DMS79 treated with DMSO at 0.1 percent for 48 hours (cell line): ENCODE measurements at regions not wholly inside any gene's neighbourhood (a gene's known extent, or its start where the extent isn't known, plus 50 kb on each side); places are given as distances from the start of the nearest gene placed in this dataset.
"Not testable (repeated sequence)": the region's sequence is repeated elsewhere in the genome, so short reads cannot be mapped to it uniquely, and the experiment has no call there.

Experiments used
- DNase-seq: peaks from one replicate; lab custom pipeline; 2025; lab: John Stamatoyannopoulos, UW

GRCh38 chr9:101977614-101978210 lies 239.3 kb upstream of the GRIN3A start:
- no peak for DNase-seq

GRCh38 chr9:101970609-101971008 lies 232.2 kb upstream of the GRIN3A start:
- DNase-seq = no peak

GRCh38 chr9:101968392-101968791 lies 229.9 kb upstream of the GRIN3A start:
- DNase-seq = no peak

GRCh38 chr9:101966691-101967090 lies 228.2 kb upstream of the GRIN3A start:
- DNase-seq = no peak

GRCh38 chr9:101957705-101958104 lies 219.3 kb upstream of the GRIN3A start:
- DNase-seq = no peak

- DNase-seq = no peak
Measured at GRCh38 chr9:101951598-101951997, 213.2 kb upstream of the GRIN3A start.

GRCh38 chr9:101931756-101932155 lies 193.3 kb upstream of the GRIN3A start:
- DNase-seq = no peak

- no peak for DNase-seq
Measured at GRCh38 chr9:101930783-101931182, 192.3 kb upstream of the GRIN3A start.

GRCh38 chr9:101925498-101925897 lies 187.1 kb upstream of the GRIN3A start:
- DNase-seq = no peak

GRCh38 chr9:101923451-101923850 lies 185.0 kb upstream of the GRIN3A start:
- no peak for DNase-seq

GRCh38 chr9:101916948-101917347 lies 178.5 kb upstream of the GRIN3A start:
- not testable (repeated sequence) for DNase-seq

- no peak for DNase-seq
Measured at GRCh38 chr9:101915482-101915881, 177.0 kb upstream of the GRIN3A start.

GRCh38 chr9:101912698-101913097 lies 174.3 kb upstream of the GRIN3A start:
- no peak for DNase-seq

- no peak for DNase-seq
Measured at GRCh38 chr9:101907466-101907865, 169.0 kb upstream of the GRIN3A start.

- DNase-seq = no peak
Measured at GRCh38 chr9:101904845-101905244, 166.4 kb upstream of the GRIN3A start.

GRCh38 chr9:101902051-101902450 lies 163.6 kb upstream of the GRIN3A start:
- DNase-seq = no peak

GRCh38 chr9:101897196-101897595 lies 158.7 kb upstream of the GRIN3A start:
- no peak for DNase-seq

- no peak for DNase-seq
Measured at GRCh38 chr9:101893661-101894646, 155.5 kb upstream of the GRIN3A start.

- DNase-seq = no peak
Measured at GRCh38 chr9:101881508-101881907, 143.1 kb upstream of the GRIN3A start.

- no peak for DNase-seq
Measured at GRCh38 chr9:101880846-101881245, 142.4 kb upstream of the GRIN3A start.

- no peak for DNase-seq
Measured at GRCh38 chr9:101878734-101879133, 140.3 kb upstream of the GRIN3A start.

GRCh38 chr9:101877439-101877838 lies 139.0 kb upstream of the GRIN3A start:
- no peak for DNase-seq

GRCh38 chr9:101861472-101861871 lies 123.0 kb upstream of the GRIN3A start:
- DNase-seq = no peak
